ENCODE measurements at regions not wholly inside any gene's neighbourhood (a gene's known extent, or its start where the extent isn't known, plus 50 kb on each side); places are given as distances from the start of the nearest gene placed in this dataset.
A peak's percentile ranks its signal among the peaks of the same experiment; 100 is the strongest.

- WGBS (ENCODE audit: low lambda C conversion rate), result 26% methylated on average over 13 of the region's 13 CpGs
- no peaks in the 10 kb centered on the region for H3K79me2 ChIP-seq (ENCODE audit: insufficient read depth, low read length)
- H3K27ac ChIP-seq (ENCODE audit: extremely low read length, insufficient read depth, low read length), result no peak overlapping the region
- POLR2A ChIA-PET, result no interaction called here
- H3K36me3 ChIP-seq (replicated peaks in 1 of 2; ENCODE audit: control insufficient read depth in 1 of 2, insufficient read depth in 2 of 2, low read length in 2 of 2), result no peaks in the 10 kb centered on the region
- no peaks in the 10 kb centered on the region for H3K9me3 ChIP-seq (ENCODE audit: low read length)
- in situ Hi-C loops (cut with HindIII; ENCODE audit: extremely low pct_ligation_motif_present, low pct_unique_long_range_greater_than_20kb), result no loop called here
- no peak overlapping the region for H3K4me3 ChIP-seq (replicated peaks in 1 of 3; ENCODE audit: insufficient read depth in 1 of 3, low read depth in 2 of 3, low read length in 3 of 3)
- ATAC-seq (no peak), FAIRE-seq (no peak), DNase-seq (ENCODE audit: low spot score) (no peak)
- H3K9ac ChIP-seq (ENCODE audit: insufficient read depth, low read depth, low read length), result no peak overlapping the region
- CTCF ChIA-PET (ENCODE audit: low intra/inter-chr PET ratio, low total read pairs), result no interaction called here
- peak overlapping the region; percentile 23 for H3K4me2 ChIP-seq (ENCODE audit: low read depth, low read length)
- intact Hi-C loops (cut with micrococcal nuclease; ENCODE audit: unreplicated experiment), result loop anchor here (5.0 kb wide), 1 partner anchor 284 kb away; no protein-coding TSS in a partner anchor
- no peaks in the 10 kb centered on the region for H4K20me1 ChIP-seq (ENCODE audit: insufficient read depth, low read length)
- H3K4me1 ChIP-seq (ENCODE audit: insufficient read depth, low read length), result no peaks in the 10 kb centered on the region
- H3K27me3 ChIP-seq (ENCODE audit: control insufficient read depth in 1 of 2, insufficient read depth in 2 of 2, low read length in 2 of 2), result no peaks in the 10 kb centered on the region; a peak in 1 of 5 replicates
- no peak overlapping the region for H2AFZ ChIP-seq (ENCODE audit: low read length)
- no TSS peak for BruUV-seq (replicated peaks)
- TF ChIP-seq ZNF556 (CRISPR knock-in tag; IDR thresholded peaks at IDR 0.05; ENCODE audit: borderline replicate concordance) (no peak), YEATS4 (CRISPR knock-in tag; IDR thresholded peaks at IDR 0.05; ENCODE audit: borderline replicate concordance) (no peak), ARNT2 (CRISPR knock-in tag; IDR thresholded peaks at IDR 0.05; ENCODE audit: low read depth) (no peak), SIN3B (IDR thresholded peaks at IDR 0.05; ENCODE audit: low read length) (no peak), EEA1 (CRISPR knock-in tag; IDR thresholded peaks at IDR 0.05; ENCODE audit: borderline replicate concordance) (no peak), SALL1 (CRISPR knock-in tag; IDR thresholded peaks at IDR 0.05) (no peak), ZNF772 (CRISPR knock-in tag; IDR thresholded peaks at IDR 0.05) (no peak), SKI (IDR thresholded peaks at IDR 0.05; ENCODE audit: partially characterized antibody) (no peak), EHMT2 (IDR thresholded peaks at IDR 0.05; ENCODE audit: borderline replicate concordance, low read depth, low read length) (no peak), ATF7 (IDR thresholded peaks at IDR 0.05) (no peak), ATF7 (CRISPR knock-in tag; IDR thresholded peaks at IDR 0.05) (no peak), ZNF18 (CRISPR knock-in tag; IDR thresholded peaks at IDR 0.05; ENCODE audit: insufficient replicate concordance) (no peak), HDAC1 (CRISPR knock-in tag; IDR thresholded peaks at IDR 0.05) (no peak), E2F1 (CRISPR knock-in tag; IDR thresholded peaks at IDR 0.05) (no peak)
- TF ChIP-seq, protein P1, sequence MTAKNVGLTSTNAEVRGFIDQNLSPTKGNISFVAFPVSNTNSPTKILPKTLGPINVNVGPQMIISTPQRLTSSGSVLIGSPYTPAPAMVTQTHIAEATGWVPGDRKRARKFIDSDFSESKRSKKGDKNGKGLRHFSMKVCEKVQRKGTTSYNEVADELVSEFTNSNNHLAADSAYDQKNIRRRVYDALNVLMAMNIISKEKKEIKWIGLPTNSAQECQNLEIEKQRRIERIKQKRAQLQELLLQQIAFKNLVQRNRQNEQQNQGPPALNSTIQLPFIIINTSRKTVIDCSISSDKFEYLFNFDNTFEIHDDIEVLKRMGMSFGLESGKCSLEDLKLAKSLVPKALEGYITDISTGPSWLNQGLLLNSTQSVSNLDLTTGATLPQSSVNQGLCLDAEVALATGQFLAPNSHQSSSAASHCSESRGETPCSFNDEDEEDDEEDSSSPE (CRISPR knock-in tag; IDR thresholded peaks at IDR 0.05), result no peak
These were observed 279.7 kb downstream of the NPR3 start for GRCh38 chr5:32990593-32991420.
